Neural progenitor cell (in vitro differentiated cells): ENCODE measurements at regions not wholly inside any gene's neighbourhood (a gene's known extent, or its start where the extent isn't known, plus 50 kb on each side); places are given as distances from the start of the nearest gene placed in this dataset.
"Not testable (repeated sequence)": the region's sequence is repeated elsewhere in the genome, so short reads cannot be mapped to it uniquely, and the experiment has no call there.

Source experiments
- DNase-seq: peaks from one replicate; pipeline ENCODE4 v3.0.0-alpha.2; 2016; ENCODE audit warnings: low spot score
- H2AFZ ChIP-seq: fragments of 200-600 bp; sonication (generic); replicated peaks from 2 replicates; pipeline ENCODE4 v1.6.1; 2016; ENCODE audit warnings: antibody characterized with exemption
- H3F3A ChIP-seq: fragments of 200-600 bp; sonication (generic); 2 replicates; pipeline ENCODE4 v1.6.1; 2016; ENCODE audit warnings: antibody characterized with exemption, low read depth
- H3K27ac ChIP-seq: fragments of 200-600 bp; sonication (generic); 2 replicates; pipeline ENCODE4 v1.5.1; 2016; ENCODE audit warnings: mild to moderate bottlenecking
- H3K27me3 ChIP-seq: fragments of 200-600 bp; sonication (generic); 2 replicates; pipeline ENCODE4 v1.6.1; 2016; ENCODE audit warnings: mild to moderate bottlenecking, moderate library complexity
- H3K36me3 ChIP-seq: fragments of 200-600 bp; sonication (generic); 2 replicates; pipeline ENCODE4 v1.5.1; 2016
- H3K4me1 ChIP-seq: fragments of 200-600 bp; sonication (generic); 2 replicates; pipeline ENCODE4 v1.6.1; 2016; ENCODE audit warnings: mixed run types
- H3K4me2 ChIP-seq: fragments of 200-600 bp; sonication (generic); 2 replicates; pipeline ENCODE4 v1.6.1; 2016
- H3K4me3 ChIP-seq: fragments of 200-600 bp; sonication (generic); 2 replicates; pipeline ENCODE4 v1.5.1; 2016
- H3K79me2 ChIP-seq: fragments of 200-600 bp; sonication (generic); 2 replicates; pipeline ENCODE4 v1.6.1; 2016; ENCODE audit warnings: low read depth
- H3K9ac ChIP-seq: fragments of 200-600 bp; sonication (generic); 2 replicates; pipeline ENCODE4 v1.6.1; 2016
- H3K9me3 ChIP-seq: fragments of 200-600 bp; sonication (generic); 2 replicates; pipeline ENCODE4 v1.5.1; 2016; ENCODE audit warnings: low read depth
- H4K20me1 ChIP-seq: fragments of 200-600 bp; sonication (generic); 2 replicates; pipeline ENCODE4 v1.6.1; 2016; ENCODE audit warnings: low read depth
- H3K27ac Mint-ChIP-seq: 3 replicates; pipeline ENCODE4 v1.8.0; 2021; ENCODE audit warnings: mixed read lengths
- H3K27me3 Mint-ChIP-seq: 2 replicates; pipeline ENCODE4 v1.8.0; 2022; ENCODE audit warnings: low read depth, mild to moderate bottlenecking, inconsistent platforms, moderate library complexity, mixed read lengths; ENCODE audit not compliant: insufficient read depth
- H3K36me3 Mint-ChIP-seq: 3 replicates; pipeline ENCODE4 v1.8.0; 2021; ENCODE audit warnings: mixed read lengths
- H3K4me1 Mint-ChIP-seq: 3 replicates; pipeline ENCODE4 v1.8.0; 2021; ENCODE audit warnings: mixed read lengths
- H3K4me3 Mint-ChIP-seq: 3 replicates; pipeline ENCODE4 v1.8.0; 2021; ENCODE audit warnings: mild to moderate bottlenecking, moderate library complexity, mixed read lengths
- H3K9me3 Mint-ChIP-seq: 3 replicates; pipeline ENCODE4 v1.8.0; 2020; ENCODE audit warnings: mixed read lengths
- EZH2 ChIP-seq: fragments of 200-600 bp; sonication (generic); IDR thresholded peaks from 2 replicates; pipeline ENCODE4 v1.6.1; 2017; ENCODE audit warnings: antibody characterized with exemption, mild to moderate bottlenecking, moderate library complexity
- EZH2phosphoT487 ChIP-seq: fragments of 200-600 bp; sonication (generic); IDR thresholded peaks from 2 replicates; pipeline ENCODE4 v1.6.1; 2017; ENCODE audit warnings: antibody characterized with exemption
- TF ChIP-seq, protein P1 (sequence below): fragments of 200-600 bp; sonication (generic); IDR thresholded peaks from 2 replicates; pipeline ENCODE4 v1.5.1; 2017; ENCODE audit warnings: antibody characterized with exemption, mild to moderate bottlenecking

DNA sequence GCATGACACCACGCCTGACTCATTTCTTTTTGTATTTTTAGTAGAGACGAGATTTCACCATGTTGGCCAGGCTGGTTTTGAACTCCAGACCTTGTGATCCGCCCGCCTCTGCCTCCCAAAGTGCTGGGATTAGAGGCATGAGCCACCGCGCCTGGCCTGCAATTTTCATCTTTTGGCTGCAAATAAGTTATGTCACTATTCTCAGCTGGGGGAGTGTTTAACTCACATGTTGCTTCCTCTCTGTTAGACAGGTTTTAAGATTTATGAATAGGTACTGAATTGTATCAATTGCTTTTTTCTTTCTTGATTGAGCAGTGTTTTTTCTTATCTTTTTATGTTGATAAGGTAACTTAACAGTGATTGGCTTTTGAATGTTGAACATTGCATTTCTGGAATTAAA, 88.2 kb upstream of the ADCY2 start:
- H3K36me3 ChIP-seq, H3K27me3 Mint-ChIP-seq, H3K36me3 Mint-ChIP-seq: not testable (repeated sequence)

GRCh38 chr5:7309715-7310114, 86.2 kb upstream of the ADCY2 start:
- H3K27ac Mint-ChIP-seq, H3K4me1 ChIP-seq, H3K36me3 Mint-ChIP-seq, H4K20me1 ChIP-seq, H3K9ac ChIP-seq, H3K4me3 Mint-ChIP-seq, H3K27ac ChIP-seq, H3K36me3 ChIP-seq, H3K79me2 ChIP-seq, H3K27me3 ChIP-seq, H3K9me3 ChIP-seq, H3K27me3 Mint-ChIP-seq, H3K9me3 Mint-ChIP-seq, H3K4me2 ChIP-seq, H3K4me3 ChIP-seq, H3K4me1 Mint-ChIP-seq, H2AFZ ChIP-seq, DNase-seq, H3F3A ChIP-seq: not testable (repeated sequence)

More for the DNA sequence above, 88.2 kb upstream of the ADCY2 start:
- not testable (repeated sequence) for H3K27ac Mint-ChIP-seq, H3K27me3 ChIP-seq, H3K4me1 Mint-ChIP-seq, H4K20me1 ChIP-seq, DNase-seq, H3K4me1 ChIP-seq, H3K4me3 ChIP-seq, H2AFZ ChIP-seq, H3K9me3 Mint-ChIP-seq, H3K4me3 Mint-ChIP-seq, H3K27ac ChIP-seq, H3F3A ChIP-seq, H3K4me2 ChIP-seq, H3K9me3 ChIP-seq, H3K79me2 ChIP-seq, H3K9ac ChIP-seq

DNA sequence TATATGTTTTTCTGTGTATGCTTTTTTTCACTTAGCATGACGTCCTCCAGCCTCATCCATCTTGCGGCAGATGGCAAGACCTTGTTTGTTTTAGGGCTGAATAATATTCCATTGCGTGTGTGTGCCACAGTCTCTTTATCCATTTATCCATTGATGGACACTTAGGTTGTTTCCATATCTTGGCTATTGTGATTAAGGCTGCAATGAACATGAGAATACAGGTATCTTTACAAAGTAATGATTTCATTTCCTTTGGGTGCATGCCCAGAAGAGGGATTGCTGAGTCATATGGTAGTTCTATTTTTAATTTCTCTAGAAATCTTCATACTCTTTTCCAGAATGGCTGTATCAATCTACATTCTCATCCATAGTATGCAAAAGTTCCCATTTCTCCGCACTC, 85.3 kb upstream of the ADCY2 start:
- not testable (repeated sequence) for H3K9me3 ChIP-seq, H3F3A ChIP-seq, H3K9me3 Mint-ChIP-seq, H2AFZ ChIP-seq, H3K27ac ChIP-seq, H3K9ac ChIP-seq, H3K4me3 Mint-ChIP-seq, DNase-seq, H3K4me1 Mint-ChIP-seq, H3K4me1 ChIP-seq, H3K4me2 ChIP-seq, H4K20me1 ChIP-seq, H3K4me3 ChIP-seq, H3K27ac Mint-ChIP-seq, H3K27me3 ChIP-seq, H3K27me3 Mint-ChIP-seq, H3K79me2 ChIP-seq, H3K36me3 ChIP-seq, H3K36me3 Mint-ChIP-seq

GRCh38 chr5:7315118-7315517, 80.8 kb upstream of the ADCY2 start:
- Histone ChIP-seq H3K27ac (no peak overlapping the region), H4K20me1 (no peaks in the 10 kb centered on the region), H3K27me3 (no peaks in the 10 kb centered on the region), H3K4me2 (no peak overlapping the region), H3K9me3 (no peaks in the 10 kb centered on the region), H3K79me2 (no peaks in the 10 kb centered on the region), H3F3A (no peaks in the 10 kb centered on the region), H3K36me3 (no peaks in the 10 kb centered on the region), H3K4me3 (no peak overlapping the region), H2AFZ (no peak overlapping the region), H3K4me1 (peaks cover 5% of the 10 kb centered on the region), H3K9ac (no peak overlapping the region)
- no peak for TF ChIP-seq EZH2phosphoT487
- TF ChIP-seq, protein P1, sequence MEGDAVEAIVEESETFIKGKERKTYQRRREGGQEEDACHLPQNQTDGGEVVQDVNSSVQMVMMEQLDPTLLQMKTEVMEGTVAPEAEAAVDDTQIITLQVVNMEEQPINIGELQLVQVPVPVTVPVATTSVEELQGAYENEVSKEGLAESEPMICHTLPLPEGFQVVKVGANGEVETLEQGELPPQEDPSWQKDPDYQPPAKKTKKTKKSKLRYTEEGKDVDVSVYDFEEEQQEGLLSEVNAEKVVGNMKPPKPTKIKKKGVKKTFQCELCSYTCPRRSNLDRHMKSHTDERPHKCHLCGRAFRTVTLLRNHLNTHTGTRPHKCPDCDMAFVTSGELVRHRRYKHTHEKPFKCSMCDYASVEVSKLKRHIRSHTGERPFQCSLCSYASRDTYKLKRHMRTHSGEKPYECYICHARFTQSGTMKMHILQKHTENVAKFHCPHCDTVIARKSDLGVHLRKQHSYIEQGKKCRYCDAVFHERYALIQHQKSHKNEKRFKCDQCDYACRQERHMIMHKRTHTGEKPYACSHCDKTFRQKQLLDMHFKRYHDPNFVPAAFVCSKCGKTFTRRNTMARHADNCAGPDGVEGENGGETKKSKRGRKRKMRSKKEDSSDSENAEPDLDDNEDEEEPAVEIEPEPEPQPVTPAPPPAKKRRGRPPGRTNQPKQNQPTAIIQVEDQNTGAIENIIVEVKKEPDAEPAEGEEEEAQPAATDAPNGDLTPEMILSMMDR = no peak
- no peak for TF ChIP-seq EZH2
- no peak for DNase-seq
- no peak overlapping the region for H3K4me3 Mint-ChIP-seq
- no peaks in the 10 kb centered on the region for H3K4me1 Mint-ChIP-seq
- H3K27me3 Mint-ChIP-seq = peaks cover 5% of the 10 kb centered on the region
- no peak overlapping the region for H3K27ac Mint-ChIP-seq
- no peaks in the 10 kb centered on the region for H3K36me3 Mint-ChIP-seq
- no peaks in the 10 kb centered on the region for H3K9me3 Mint-ChIP-seq

GRCh38 chr5:7317751-7318150, 78.2 kb upstream of the ADCY2 start:
- H3F3A ChIP-seq = no peaks in the 10 kb centered on the region
- no peaks in the 10 kb centered on the region for H3K36me3 Mint-ChIP-seq
- no peaks in the 10 kb centered on the region for H3K9me3 ChIP-seq
- H3K79me2 ChIP-seq = no peaks in the 10 kb centered on the region
- H3K4me1 Mint-ChIP-seq = peaks cover 7% of the 10 kb centered on the region
- H3K4me3 Mint-ChIP-seq = no peak overlapping the region
- DNase-seq = no peak
- H3K4me1 ChIP-seq = peaks cover 5% of the 10 kb centered on the region
- no peaks in the 10 kb centered on the region for H3K27me3 ChIP-seq
- H3K27ac Mint-ChIP-seq = no peak overlapping the region
- no peak overlapping the region for H3K9ac ChIP-seq
- H3K27ac ChIP-seq = no peak overlapping the region
- H3K4me3 ChIP-seq = no peak overlapping the region
- no peak overlapping the region for H3K4me2 ChIP-seq
- no peaks in the 10 kb centered on the region for H4K20me1 ChIP-seq
- H3K36me3 ChIP-seq = no peaks in the 10 kb centered on the region
- no peaks in the 10 kb centered on the region for H3K9me3 Mint-ChIP-seq
- peaks cover 7% of the 10 kb centered on the region for H3K27me3 Mint-ChIP-seq
- no peak for TF ChIP-seq EZH2phosphoT487
- TF ChIP-seq EZH2 = no peak
- TF ChIP-seq, protein P1 = no peak
- H2AFZ ChIP-seq = no peak overlapping the region
